KBM-7 (cell line): ENCODE measurements at regions not wholly inside any gene's neighbourhood (a gene's known extent, or its start where the extent isn't known, plus 50 kb on each side); places are given as distances from the start of the nearest gene placed in this dataset.
"Not testable (repeated sequence)": the region's sequence is repeated elsewhere in the genome, so short reads cannot be mapped to it uniquely, and the experiment has no call there.

Source experiments
- DNase-seq: peaks from one replicate; pipeline ENCODE4 v3.0.0-alpha.2; 2015
- in situ Hi-C: fragments of 300-500 bp; cut with MboI; formaldehyde crosslinking; loops from 2 replicates; pipeline ENCODE4 v1.14.3; 2020; ENCODE audit warnings: low sequenced_read_pairs, low pct_unique_long_range_greater_than_20kb, mixed read lengths

DNA sequence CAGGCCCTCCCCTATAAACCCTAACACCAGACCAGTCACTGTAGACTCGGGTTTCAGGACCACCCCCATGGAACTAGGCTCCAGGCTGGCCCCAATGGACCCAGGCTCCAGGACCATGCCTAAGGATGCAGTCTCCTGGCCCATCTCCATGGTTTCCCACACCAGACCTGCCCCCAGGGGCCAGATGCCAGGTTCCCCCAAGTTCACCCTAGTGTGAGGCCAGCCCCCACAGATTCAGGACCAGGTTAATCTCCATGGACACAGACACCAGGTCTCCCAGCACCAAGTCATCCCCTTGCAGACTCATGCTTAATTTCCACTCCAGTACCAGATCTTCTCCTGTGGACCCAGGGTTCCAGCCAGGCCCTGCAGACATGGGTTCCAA, 103.8 kb upstream of the LANCL2 start:
- in situ Hi-C loops = loop anchor here (25.0 kb wide), 1 partner anchor 474 kb away; no protein-coding TSS in a partner anchor

DNA sequence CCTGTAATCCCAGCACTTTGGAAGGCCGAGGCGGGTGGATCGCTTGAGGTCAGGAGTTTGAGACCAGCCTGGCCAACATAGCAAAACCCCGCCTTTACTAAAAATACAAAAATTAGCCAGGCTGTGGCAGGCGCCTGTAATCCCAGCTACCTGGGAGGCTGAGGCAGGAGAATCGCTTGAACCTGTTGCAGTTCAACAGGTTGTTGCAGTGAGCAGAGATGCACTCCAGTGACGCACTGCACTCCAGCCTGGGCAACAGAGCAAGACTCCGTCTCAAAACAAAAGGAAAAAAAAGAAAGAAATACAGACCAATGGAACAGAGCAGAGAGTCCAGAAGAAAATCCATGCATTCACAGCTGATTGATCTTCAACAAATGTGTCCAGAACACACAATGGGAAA, 99.8 kb upstream of the LANCL2 start:
- not testable (repeated sequence) for DNase-seq
- in situ Hi-C loops = loop anchor here (25.0 kb wide), 1 partner anchor 478 kb away; no protein-coding TSS in a partner anchor

More for the DNA sequence above, 103.8 kb upstream of the LANCL2 start:
- DNase-seq = no peak

DNA sequence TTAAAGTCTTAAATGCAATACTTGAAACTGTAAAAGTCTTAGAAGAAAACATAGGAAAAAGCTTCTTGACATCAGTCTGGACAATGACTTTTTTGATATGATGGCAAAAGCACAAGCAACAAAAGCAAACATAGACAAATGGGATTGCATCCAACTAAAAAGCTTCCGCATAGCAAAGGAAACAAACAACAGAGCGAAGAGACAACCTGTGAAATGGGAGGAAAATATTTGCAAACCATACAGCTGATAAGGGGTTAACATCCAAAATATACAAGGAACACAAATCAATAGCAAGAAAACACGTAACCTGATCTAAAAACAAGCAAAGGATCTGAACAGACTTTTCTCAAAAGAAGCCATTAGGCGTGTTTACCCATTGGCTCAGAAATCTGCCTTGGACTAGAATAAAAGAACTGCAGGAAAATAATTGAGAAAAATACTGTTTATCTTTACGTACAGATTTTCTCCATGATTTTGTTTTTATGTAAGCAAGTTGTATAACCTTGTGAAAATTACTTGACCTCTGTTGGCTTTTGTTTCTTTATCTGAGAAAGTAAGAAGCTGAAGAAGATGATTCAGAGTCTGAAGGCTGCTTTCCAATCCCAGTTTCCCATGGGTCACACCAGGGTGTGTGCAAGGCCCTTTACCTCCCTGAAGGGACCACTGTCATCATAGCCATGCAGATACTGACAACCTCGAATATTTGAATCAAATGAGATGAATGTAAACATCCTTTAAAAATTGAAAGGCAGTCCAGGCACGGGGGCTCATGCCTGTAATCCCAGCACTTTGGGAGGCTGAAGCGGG, 99.1 kb upstream of the LANCL2 start:
- in situ Hi-C loops = loop anchor here (25.0 kb wide), 1 partner anchor 479 kb away; no protein-coding TSS in a partner anchor
- DNase-seq = no peak

DNA sequence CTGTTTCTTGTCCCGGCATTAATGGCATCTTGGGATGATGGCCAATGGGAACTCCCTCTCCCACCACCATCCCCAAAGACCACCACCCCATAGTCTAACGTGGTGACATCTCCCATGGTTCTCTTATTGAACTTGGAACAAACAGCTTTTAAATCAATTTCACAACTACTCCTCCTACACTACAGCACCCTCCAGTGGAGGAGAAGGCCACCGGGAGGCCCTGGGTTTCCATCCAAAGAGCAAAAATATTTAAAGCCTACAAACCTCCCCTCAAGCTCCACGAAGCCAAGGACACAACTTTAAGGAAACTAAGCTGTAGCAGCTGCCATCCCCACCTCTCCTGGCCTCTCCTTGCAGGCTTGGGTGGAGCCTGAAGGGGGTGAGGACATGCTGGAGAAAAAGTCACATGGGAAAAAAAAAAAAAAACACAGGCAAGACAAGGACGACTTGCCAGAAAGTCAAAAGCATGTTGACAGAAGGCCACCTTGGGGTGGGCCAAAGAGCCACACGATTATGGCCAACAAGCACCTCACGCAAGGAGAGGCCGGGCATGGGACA, 94.0 kb upstream of the LANCL2 start:
- in situ Hi-C loops = loop anchor here (25.0 kb wide), 1 partner anchor 484 kb away; no protein-coding TSS in a partner anchor
- DNase-seq = no peak

DNA sequence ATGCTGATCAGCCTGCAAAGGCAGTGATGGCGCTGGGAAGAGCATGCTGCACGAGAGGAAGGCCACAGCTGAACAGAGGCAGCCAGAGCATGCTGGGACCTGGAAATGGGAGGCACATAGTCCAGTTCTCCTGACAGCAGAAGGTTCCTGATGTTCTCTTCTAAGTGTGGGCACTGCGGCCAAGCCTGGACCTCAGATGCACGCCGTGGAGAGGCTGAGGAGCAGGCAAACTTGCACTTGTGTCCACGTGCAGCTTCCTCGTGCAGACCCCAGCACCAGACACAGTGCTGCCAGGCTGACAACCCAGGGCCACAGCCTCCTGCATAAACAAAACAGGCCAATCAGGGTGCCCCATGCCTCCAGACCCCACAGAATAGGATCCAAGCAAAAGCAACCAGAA, 93.5 kb upstream of the LANCL2 start:
- DNase-seq = no peak
- in situ Hi-C loops = loop anchor here (25.0 kb wide), 1 partner anchor 484 kb away; no protein-coding TSS in a partner anchor

DNA sequence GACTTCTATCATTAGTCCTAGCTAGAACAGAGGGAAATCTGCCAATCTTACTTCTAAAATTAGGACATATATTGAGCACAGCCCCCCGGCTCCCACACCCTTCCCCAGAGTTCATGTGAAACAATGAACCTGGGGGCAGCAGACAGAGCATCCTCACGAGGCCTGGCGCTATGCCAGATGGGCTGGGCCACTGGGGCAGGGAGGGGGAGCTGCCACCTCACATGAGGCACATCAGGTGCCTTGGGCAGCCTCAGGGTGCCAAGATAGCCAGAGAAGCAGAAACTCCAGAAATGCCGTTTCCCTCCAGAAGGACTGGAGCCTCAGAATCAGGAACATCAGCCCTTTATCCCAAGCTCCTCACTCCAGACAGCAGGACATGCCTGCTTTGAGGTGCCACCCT, 92.8 kb upstream of the LANCL2 start:
- in situ Hi-C loops = loop anchor here (25.0 kb wide), 1 partner anchor 485 kb away; no protein-coding TSS in a partner anchor
- no peak for DNase-seq

DNA sequence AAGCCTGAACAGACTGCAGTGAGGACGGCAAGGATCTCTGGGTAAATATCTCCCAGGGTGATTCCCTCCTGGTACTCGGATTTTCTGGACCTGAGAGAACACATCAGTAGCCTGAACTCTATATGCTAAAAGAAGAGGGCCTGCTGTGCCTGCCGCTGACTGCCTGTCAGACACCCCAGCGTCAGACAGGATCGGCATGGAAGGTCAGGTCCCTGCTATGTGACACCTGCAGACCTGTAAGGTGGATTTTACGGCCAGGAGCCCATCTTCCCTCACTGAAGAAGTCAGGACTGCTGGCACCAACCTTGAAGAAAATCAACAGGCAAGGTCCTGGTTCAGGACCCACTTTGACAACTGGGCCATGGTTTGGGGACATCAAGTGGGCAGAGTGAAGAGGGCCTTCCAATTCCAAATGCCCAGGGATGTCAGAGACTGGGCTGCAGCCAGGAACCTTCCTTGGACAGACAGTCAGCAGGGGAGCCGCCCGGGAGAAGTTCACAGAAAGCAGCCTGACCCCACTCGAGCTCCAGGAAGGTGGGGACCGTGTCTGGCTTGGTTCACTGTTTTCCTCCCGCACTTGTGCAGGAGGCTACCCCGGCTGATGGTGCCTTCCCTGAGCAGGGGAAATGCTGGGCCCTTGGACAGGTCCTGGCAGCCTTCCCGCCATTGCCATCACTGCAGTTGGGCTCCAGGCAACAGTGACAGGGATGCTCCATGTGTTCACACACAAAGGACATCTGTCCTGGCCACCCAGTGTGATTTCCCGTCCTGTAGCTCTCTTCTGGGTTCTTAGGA, 91.8 kb upstream of the LANCL2 start:
- in situ Hi-C loops = loop anchor here (25.0 kb wide), 1 partner anchor 486 kb away; no protein-coding TSS in a partner anchor
- no peak for DNase-seq

DNA sequence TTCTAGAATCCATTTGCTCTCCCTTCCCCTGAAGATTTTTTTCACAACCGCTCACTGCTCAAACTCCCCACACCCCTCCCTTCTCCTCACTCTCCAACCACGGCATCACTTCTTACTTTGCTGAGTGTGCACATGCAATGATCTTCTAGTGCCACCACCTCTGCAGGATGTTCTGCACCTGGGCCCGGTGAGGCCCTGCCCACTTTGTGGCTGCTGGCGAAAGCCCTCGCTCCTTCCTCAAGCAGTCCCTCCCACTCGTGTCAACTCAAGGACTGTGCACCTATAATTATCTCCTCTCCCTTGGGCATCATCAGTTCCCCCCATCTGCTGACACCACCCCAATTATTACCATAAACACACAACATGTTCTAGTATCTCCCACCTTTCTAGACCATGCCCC, 91.0 kb upstream of the LANCL2 start:
- in situ Hi-C loops = loop anchor here (25.0 kb wide), 1 partner anchor 487 kb away; no protein-coding TSS in a partner anchor
- DNase-seq = no peak

DNA sequence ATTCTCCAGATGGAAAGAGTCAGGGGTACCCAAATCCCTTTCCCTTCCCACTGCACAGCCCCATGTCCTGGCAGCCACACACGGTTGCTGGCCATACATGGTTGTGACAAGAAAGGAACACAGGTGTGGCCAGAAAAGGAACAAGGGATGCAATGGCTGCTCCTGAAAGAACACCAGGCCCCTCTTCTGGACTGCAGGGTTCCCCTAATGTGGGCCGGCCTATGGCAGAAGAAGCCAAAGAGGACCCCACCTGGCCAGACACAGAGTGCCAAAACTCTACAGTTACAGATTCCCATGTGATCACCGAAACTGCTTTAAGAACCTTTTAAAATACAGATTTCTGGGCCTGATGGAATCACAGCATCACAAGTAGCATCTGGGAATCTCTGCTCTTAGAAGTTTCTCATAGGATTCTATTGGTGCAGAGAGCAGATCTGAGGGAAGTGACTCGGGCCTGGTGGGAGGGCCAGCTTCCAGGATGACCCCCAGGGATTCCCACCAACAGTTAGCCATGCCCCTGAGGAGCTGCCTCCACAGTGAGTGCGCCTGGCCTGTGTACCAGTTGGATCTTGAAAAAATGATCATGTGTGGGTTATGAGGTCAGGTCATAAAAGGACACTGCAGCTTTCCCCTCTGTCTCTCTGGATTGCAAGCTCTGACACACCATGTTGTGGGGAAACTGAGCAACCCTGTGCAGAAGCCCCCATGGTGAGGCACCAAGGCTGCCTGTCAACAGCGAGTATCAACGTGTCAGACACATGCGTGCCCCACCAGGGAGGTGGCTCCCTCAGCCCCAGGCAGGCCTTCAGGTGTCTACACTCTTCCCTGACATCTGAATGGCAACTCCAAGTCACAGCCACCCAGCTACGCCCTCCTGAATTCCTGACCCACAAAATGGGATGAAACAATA, 89.6 kb upstream of the LANCL2 start:
- in situ Hi-C loops = no loop called here
- no peak for DNase-seq

DNA sequence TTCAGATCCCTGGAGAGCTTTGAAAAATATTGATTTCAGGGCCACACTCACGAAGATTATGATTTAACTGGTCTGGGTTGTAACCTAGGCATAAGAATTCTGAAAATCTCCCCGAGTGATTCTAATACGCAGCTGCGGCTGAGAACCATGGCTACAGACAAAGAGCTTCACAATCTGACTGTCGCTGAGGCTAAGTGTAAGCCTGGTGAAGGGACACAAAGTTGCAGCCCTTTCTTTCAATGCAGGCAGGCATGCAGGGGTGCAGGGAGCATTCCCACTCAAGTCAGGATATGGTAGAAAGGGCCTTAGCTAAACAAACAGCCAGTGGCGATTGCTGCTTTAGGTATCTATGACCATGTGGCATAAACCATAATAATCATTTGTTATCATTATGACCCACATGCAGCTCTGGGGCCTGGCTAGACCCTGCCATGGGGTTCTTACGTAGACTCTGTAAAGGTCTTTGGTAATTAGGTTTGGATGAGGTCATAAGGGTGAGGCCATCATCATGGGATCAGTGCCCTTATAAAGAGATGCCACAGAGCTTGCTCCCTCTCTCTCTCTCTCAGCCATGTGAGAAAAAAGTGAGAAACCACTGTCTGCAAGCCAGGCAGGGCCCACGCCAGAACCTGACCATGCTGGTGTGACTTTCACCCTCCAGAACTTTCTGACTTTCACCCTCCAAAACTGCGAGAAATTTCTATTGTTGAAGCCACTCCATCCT, 88.4 kb upstream of the LANCL2 start:
- no peak for DNase-seq

DNA sequence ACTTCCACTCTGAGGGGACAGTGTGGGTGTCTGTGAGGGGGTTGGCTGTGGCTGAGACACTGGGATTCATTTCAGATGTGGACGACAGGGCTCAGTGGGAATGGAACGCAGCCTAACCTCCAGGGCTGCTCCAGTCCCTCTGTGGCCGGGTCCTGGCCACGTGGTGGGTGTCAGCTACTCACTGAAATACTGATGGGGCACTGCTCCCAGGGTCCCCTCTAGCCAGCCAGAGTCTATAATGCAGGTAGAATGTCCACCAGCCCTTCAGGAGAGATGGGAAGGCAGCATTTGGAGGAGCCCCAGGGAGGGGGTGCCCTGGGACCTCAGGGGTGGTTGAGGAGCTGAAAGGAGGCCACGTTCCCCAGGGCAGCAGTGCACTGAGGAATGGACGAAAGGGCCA, 87.2 kb upstream of the LANCL2 start:
- in situ Hi-C loops = no loop called here
- no peak for DNase-seq

More for the DNA sequence above, 88.4 kb upstream of the LANCL2 start:
- in situ Hi-C loops = no loop called here

DNA sequence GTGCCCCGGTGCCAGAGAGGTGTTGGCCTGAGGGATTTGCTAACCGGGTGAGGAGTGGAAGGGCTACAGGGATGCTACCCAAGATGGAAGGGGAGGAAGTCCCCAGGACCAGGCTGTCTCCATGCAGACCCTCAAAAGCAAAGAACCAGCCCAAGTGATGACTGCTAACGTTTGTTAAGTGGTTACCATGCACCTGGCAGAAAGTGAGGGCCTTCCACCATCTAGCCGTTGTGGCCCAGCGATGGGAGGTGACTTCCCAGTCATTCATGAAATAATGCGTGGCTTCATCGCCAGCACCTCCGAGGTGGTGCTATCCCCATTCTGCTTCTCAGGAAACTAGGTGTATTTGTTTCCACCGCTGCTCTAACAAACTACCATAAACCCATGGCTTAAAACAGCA, 86.8 kb upstream of the LANCL2 start:
- no peak for DNase-seq
- in situ Hi-C loops = no loop called here

DNA sequence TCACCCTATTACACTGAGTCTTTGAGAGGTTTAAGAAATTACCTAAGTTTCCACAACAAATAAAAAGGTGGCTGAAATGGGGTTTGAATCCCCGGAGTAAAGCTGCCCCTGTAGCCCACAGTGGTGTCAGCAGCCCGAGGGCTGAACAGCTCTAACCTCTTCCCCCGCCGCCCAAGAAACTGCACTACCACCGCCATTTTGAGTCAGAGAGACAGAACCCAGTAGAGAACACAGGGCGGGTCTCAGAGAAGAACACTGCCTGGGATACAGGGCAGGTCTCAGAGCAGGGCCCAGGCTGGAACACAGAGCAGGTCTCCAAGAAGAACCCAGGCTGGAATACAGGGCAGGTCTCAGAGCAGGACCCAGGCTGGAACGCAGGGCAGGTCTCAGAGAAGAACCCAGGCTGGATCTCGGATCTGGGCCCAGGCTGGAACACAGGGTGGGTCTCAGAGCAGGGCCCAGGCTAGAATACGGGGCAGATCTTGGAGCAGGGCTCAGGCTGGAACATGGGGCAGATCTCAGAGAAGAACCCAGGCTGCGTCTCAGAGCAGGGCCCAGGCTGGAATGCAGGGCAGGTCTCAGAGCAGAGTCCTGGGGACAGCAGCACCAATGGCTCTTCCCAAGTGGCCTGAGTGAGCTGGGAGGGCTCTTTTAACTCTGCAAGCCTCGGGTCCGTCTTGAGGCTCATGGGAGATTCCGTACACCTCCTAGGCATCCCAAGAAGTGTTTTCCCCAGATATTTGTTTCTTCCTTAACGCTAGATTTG, 85.9 kb upstream of the LANCL2 start:
- no peak for DNase-seq
- in situ Hi-C loops = no loop called here

DNA sequence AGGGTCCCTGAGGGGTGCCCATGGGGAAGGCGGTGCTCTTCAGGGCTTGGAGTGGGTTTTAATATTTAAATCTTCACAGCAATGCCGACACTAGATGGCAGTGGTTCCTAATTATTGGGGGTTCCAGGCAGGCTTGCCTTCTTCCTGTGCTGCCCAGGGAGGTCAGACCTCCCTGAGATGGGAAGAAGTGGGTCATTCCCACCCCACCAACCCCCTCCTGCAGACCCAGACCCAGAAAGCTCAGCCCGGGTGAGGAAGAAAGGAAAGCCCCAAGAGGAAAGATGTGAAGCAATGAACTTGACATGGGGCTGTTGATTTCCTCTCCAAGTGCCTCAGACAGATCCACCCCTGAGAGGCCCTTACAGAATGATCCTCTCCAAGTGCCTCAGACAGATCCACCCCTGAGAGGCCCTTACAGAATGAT, 85.1 kb upstream of the LANCL2 start:
- in situ Hi-C loops = no loop called here
- peak; percentile 72 for DNase-seq

DNA sequence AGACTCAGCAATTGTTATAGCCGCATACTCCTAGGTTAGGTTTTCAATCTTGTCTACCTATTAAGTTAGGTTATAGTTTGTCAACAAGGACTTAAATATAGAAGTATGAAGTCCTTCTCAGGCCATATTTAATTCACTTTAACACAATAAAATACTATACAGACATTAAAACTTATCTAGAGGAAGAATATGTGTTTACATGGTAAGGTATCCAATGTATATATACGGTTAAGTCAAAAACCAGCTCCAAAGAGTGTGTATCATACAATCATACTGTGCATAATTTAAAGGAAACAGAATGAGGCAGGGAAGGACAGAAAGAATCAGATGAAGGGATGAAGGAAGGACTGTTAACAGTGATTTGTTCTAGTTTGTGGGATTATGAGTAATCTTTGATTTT, 79.5 kb upstream of the LANCL2 start:
- DNase-seq = no peak
- in situ Hi-C loops = no loop called here

DNA sequence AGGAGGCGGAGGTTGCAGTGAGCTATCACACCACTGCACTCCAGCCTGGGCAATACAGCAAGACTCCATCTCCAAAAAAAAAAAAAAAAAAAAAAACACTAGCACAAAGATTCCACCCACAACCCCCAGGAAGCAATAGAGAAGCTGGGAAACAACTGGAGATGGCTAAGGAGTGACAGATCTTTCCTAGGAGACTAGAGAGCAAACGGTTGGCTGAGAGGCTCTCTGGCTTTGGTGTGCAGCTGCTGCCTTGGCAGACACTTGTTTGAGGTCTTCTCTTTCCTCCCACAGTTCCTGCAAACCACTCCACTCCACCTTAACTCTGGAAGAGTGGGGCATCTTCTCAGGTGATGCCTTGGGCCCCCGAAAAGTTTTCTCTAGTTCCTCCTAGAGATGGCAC, 78.5 kb upstream of the LANCL2 start:
- DNase-seq = no peak
- in situ Hi-C loops = no loop called here

DNA sequence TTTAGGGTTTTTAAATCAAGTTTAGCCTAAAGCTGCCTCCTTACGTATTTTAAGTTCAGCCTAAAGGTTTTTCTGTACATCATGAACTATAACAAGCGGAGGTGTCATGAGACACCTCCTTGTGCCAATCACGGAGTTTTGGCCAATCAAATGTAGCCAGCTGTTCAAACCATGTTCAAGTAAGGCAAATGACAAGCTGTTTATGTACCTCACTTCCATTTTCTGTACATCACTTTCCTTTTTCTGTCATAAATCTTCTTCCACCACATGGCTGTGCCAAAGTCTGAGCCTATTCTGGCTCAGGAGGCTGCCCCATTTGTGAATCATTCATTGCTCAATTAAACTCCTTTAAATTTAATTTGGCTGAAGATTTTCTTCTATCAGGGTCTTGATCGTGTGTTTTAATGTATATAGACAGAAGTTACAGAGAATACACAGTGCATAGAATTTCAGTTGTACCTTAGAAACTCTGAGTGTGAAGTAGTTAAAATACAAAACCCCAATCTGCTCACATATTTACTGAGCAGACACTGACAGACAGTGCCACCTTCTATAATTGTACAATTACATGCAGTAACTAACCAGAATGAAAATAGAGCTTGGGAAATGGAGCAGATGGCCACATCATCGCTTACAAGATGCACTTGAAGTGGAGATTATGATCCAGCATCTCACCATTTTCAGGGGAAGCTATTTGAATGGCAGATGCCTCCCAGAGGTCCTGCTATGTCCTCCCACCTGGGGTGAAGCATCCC, 76.9 kb upstream of the LANCL2 start:
- in situ Hi-C loops = no loop called here
- DNase-seq = no peak
